Activated T-helper 17 cell treated with anti-CD3 and anti-CD28 coated beads, Interleukin-2, amount 50 U/mL, for 72 hours (primary cell): ENCODE measurements at regions not wholly inside any gene's neighbourhood (a gene's known extent, or its start where the extent isn't known, plus 50 kb on each side); places are given as distances from the start of the nearest gene placed in this dataset.
A peak's percentile ranks its signal among the peaks of the same experiment; 100 is the strongest.

Source experiments
- ATAC-seq: fragments of 150-1000 bp; cut with Tn5 transposase; replicated peaks from 2 replicates; pipeline ENCODE4 v1.10.0; 2021; ENCODE audit warnings: mild to moderate bottlenecking, moderate library complexity
- H3K27ac Mint-ChIP-seq: one replicate; pipeline ENCODE4 v1.8.0; 2022; ENCODE audit warnings: mixed read lengths
- H3K27me3 Mint-ChIP-seq: one replicate; pipeline ENCODE4 v1.8.0; 2022; ENCODE audit warnings: mixed read lengths
- H3K36me3 Mint-ChIP-seq: one replicate; pipeline ENCODE4 v1.8.0; 2022; ENCODE audit warnings: low read depth, mild to moderate bottlenecking, mixed read lengths
- H3K4me1 Mint-ChIP-seq: one replicate; pipeline ENCODE4 v1.8.0; 2022; ENCODE audit warnings: mixed read lengths
- H3K4me3 Mint-ChIP-seq: one replicate; pipeline ENCODE4 v1.8.0; 2022; ENCODE audit warnings: mild to moderate bottlenecking, mixed read lengths
- H3K9me3 Mint-ChIP-seq: one replicate; pipeline ENCODE4 v1.8.0; 2022; ENCODE audit warnings: mixed read lengths

DNA sequence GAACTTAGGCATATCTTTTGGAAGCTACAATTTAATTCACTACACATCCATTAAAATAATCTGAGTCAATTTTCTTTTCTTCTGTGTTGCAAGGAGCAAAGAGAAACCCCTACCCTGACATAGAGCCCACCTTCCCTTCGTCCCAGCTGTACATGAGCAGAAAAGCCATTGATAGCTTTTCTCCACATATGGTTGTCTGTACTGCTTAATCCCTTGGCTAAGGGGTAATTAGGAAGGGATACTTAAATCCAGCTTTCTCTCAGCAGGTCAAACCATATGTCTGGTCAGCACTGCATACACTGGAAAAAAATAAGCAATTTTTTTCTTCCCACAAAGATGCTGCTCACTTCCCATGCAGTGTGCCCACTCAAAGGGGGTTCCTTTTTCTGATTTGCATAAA is 94.7 kb upstream of the RAD23B start:
- H3K27ac Mint-ChIP-seq = no peak overlapping the region
- peaks cover 4% of the 10 kb centered on the region for H3K9me3 Mint-ChIP-seq
- H3K4me3 Mint-ChIP-seq = no peak overlapping the region
- ATAC-seq = no peak
- H3K36me3 Mint-ChIP-seq = no peaks in the 10 kb centered on the region
- no peaks in the 10 kb centered on the region for H3K4me1 Mint-ChIP-seq
- H3K27me3 Mint-ChIP-seq = peaks cover 20% of the 10 kb centered on the region

DNA sequence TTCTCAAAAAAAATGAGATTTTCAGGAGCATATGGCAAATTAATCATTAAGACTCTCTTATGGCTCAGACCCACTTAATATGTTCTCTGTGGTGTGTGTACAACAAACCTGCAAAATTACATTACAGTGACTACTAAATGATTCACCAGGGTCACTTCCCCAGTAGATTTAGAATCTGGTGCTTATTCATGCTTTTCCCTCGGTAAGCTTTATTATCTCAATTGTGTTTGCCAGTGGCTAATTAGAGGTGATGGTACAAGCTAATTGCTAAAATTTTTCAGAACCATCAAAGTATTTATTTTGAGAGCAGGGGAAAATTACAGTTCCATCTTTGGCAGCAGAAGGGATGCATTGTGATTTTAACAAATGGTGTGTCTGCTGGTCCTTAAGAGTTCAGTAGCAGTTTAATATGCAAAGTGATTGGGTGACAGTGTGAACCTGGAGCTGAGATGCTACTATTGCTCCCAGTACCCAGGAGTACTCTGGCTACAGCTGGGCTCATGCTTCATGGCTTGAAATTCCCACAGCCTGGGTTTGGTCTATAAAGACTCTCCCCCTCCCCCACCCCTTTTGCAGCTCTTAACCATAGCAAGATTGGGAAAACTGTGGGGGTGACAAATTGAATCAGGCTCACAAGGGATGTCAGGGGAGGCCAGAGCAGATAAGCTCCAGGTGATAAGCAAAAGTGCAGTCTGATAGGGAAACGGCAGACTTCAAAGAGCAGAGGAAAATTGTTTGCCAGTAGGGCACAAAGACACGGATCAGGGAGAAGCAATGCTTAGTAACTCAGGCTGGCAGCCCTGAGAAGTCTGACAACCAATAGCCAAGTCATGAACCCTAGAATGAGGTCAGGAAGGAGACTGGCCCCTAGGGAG is 92.8 kb upstream of the RAD23B start:
- no peak for ATAC-seq
- H3K27ac Mint-ChIP-seq = no peak overlapping the region
- H3K4me1 Mint-ChIP-seq = no peaks in the 10 kb centered on the region
- no peaks in the 10 kb centered on the region for H3K9me3 Mint-ChIP-seq
- H3K27me3 Mint-ChIP-seq = peaks cover 12% of the 10 kb centered on the region
- H3K4me3 Mint-ChIP-seq = no peak overlapping the region
- H3K36me3 Mint-ChIP-seq = no peaks in the 10 kb centered on the region

DNA sequence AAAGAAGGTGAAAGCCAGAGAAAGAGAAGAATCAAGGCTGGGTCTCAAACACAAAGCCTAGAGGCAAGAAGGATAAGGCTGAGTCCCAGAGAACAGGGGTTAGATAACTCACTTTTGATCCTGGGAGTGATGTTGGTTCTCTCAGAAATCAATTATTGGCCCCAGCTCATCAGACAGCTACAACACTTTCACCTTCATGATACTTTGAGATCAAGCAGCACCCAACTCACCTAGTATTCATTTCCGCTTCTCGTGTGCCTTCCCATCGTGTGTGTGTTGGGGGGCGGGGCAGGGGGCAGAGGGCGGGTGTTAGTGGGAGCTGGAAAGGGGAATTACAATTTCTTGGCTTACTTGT is 92.2 kb upstream of the RAD23B start:
- Mint-ChIP-seq H3K9me3 (no peaks in the 10 kb centered on the region), H3K36me3 (no peaks in the 10 kb centered on the region), H3K27me3 (peaks cover 11% of the 10 kb centered on the region), H3K27ac (no peak overlapping the region), H3K4me3 (no peak overlapping the region), H3K4me1 (no peaks in the 10 kb centered on the region)
- no peak for ATAC-seq

DNA sequence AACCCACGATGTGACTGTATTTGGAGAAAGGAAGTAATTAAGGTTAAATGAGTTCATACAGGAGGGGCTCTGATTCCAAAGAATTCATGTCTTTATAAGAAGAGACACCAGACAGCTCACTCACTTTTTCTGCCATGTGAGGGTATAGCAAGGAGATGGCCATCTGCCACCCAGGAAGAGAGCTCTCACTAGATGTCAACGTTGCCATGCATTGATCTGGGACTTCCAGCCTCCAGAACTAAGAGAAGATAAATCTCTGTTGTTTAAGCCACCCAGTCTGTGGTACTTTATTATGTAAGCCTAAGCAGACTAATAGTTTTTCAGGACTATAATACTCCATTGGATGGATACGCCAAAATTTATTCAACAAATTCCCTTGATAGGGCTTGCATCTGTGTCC is 89.8 kb upstream of the RAD23B start:
- Mint-ChIP-seq H3K4me1 (no peaks in the 10 kb centered on the region), H3K27me3 (peaks cover 11% of the 10 kb centered on the region), H3K27ac (no peak overlapping the region), H3K9me3 (no peaks in the 10 kb centered on the region), H3K4me3 (no peak overlapping the region), H3K36me3 (no peaks in the 10 kb centered on the region)
- no peak for ATAC-seq

DNA sequence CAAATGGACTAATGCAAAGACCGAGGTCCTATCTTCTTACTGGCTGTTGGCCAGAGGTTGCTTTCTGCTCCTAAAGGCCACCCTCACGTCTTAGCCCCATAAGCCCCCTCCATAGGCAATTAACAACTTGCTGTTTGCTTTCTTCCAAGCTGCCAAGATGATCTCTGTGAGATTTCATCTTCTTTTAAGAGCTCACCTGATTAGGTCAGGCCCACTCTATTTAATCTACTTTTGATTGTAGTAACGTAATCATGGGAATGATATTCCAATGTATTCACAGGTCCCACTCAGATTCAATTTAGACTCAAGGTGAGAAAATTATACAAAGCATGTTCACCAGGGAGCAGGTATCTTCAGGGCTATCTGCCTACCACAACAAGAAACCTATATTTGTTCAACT is 84.4 kb upstream of the RAD23B start:
- H3K9me3 Mint-ChIP-seq = peaks cover 5% of the 10 kb centered on the region
- no peak for ATAC-seq
- H3K36me3 Mint-ChIP-seq = no peaks in the 10 kb centered on the region
- no peaks in the 10 kb centered on the region for H3K4me1 Mint-ChIP-seq
- H3K27me3 Mint-ChIP-seq = peaks cover 3% of the 10 kb centered on the region
- no peak overlapping the region for H3K27ac Mint-ChIP-seq
- H3K4me3 Mint-ChIP-seq = no peak overlapping the region

DNA sequence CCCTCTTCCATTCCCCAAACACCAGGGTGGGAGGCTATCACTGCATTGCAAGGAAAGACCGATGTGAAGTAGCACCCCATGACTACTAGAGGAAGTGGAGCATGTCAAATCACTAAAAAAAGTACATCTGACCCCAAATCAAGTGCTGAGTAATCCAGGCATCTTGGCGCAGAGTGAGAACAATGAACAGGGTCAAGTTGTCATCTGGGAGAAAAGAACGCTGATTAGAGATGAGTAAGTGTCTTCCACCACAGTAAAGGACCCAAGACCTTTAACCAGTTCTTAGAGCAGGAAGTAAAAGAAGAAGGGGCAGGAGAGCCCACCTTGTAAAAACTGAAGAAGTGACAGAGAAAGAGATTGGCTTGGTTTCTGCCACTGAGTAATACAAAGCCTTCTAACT is 75.0 kb upstream of the RAD23B start:
- H3K27ac Mint-ChIP-seq = no peak overlapping the region
- H3K4me1 Mint-ChIP-seq = peaks cover 3% of the 10 kb centered on the region
- no peak overlapping the region for H3K4me3 Mint-ChIP-seq
- H3K36me3 Mint-ChIP-seq = no peaks in the 10 kb centered on the region
- H3K9me3 Mint-ChIP-seq = peaks cover under 1% of the 10 kb centered on the region
- ATAC-seq = peak; percentile 29
- H3K27me3 Mint-ChIP-seq = peaks cover 10% of the 10 kb centered on the region

DNA sequence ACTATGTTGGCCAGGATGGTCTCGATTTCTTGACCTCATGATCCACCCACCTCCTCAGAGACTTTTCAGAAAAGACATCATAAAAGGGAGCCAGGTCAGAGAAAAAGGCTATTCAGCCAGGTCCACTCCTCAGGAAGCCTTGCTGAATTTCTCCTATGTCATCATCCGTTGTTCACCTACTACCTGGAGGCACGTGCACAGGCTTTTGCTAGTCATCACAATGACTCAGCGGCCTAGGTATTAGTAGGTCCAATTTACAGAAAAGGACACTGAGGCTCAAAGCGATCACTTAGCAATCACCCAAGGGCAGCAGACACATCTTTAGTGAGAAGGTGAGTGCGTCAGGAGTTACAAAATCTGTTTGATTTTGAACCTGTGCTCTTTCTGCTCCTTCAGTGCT is 72.3 kb upstream of the RAD23B start:
- H3K27ac Mint-ChIP-seq = no peak overlapping the region
- H3K4me3 Mint-ChIP-seq = no peak overlapping the region
- H3K4me1 Mint-ChIP-seq = peaks cover 12% of the 10 kb centered on the region
- no peaks in the 10 kb centered on the region for H3K9me3 Mint-ChIP-seq
- H3K27me3 Mint-ChIP-seq = peaks cover 7% of the 10 kb centered on the region
- ATAC-seq = no peak
- no peaks in the 10 kb centered on the region for H3K36me3 Mint-ChIP-seq

DNA sequence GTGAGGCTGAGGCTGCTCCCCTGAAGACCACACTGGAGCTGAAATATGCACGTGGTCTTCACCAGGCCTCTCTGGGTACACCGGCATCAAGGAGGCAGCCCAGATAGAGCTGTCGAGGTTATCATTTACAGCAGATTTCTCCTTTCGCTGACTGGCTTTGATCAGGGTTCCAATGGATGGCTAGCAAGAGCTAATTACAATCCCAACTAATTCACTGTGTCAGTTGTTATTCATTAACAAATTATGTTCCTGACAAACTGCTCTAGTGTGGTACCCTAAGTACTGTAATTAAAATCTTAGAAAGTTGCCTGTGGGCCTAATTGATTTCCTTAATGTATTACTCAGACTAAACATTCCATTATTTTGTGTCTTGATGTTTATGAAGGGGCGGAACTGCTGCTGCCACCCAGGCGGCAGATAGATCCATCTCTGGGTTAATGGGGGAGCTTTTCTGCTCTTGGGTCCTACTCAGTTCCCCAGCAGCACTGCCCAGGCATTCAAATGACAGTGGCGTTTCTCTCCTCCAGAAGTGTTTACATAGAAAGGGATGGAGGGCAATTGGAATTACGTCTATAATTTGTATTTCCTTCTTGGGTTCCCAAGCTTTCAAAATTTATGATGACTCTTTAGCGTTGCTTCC is 71.7 kb upstream of the RAD23B start:
- ATAC-seq = no peak
- Mint-ChIP-seq H3K4me3 (no peak overlapping the region), H3K27ac (no peak overlapping the region), H3K36me3 (no peaks in the 10 kb centered on the region), H3K4me1 (peaks cover 12% of the 10 kb centered on the region), H3K9me3 (no peaks in the 10 kb centered on the region), H3K27me3 (peaks cover 4% of the 10 kb centered on the region)

DNA sequence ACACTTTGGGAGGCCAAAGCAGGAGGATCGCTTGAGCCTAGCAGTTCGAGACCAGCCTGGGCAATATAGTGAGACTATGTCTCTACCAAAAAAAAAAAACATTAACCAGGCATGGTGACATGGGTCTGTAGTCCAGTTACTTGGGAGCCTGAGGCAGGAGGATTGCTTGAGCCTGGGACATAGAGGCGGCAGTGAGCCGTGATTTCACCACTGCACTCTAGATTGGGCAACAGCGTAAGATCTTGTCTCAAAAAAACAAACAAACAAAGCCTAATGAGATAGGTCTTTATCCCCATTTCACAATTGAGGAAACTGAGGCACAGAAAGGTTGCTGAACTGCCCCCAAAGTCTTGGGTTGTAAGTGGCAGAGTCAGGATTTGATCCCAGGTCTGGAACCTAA is 70.5 kb upstream of the RAD23B start:
- Mint-ChIP-seq H3K9me3 (no peaks in the 10 kb centered on the region), H3K27ac (no peak overlapping the region), H3K4me3 (peak overlapping the region; percentile 33), H3K4me1 (peaks cover 12% of the 10 kb centered on the region), H3K36me3 (no peaks in the 10 kb centered on the region), H3K27me3 (peaks cover 4% of the 10 kb centered on the region)
- no peak for ATAC-seq

DNA sequence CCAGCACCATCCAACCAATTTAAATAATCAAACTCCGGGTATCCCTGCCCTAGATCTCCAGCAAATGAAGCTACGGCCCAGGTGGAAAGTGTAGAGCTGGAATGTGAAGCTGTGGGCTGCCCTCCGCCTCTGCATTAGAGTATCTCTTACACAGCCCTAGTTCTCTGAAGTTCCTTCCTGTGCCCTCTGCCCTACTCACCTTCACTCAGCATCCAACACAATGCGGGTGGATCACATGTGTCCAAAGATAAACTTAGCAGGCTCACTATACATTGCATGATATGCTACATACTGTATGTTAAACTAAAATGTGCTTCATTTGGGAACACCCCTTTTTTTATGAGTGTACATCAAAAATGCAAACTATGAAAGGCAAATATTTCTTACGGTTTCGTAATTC is 70.0 kb upstream of the RAD23B start:
- no peaks in the 10 kb centered on the region for H3K36me3 Mint-ChIP-seq
- H3K4me3 Mint-ChIP-seq = peak overlapping the region; percentile 33
- no peaks in the 10 kb centered on the region for H3K9me3 Mint-ChIP-seq
- no peak overlapping the region for H3K27ac Mint-ChIP-seq
- H3K4me1 Mint-ChIP-seq = peaks cover 12% of the 10 kb centered on the region
- peaks cover 4% of the 10 kb centered on the region for H3K27me3 Mint-ChIP-seq
- peak; percentile 35 for ATAC-seq

DNA sequence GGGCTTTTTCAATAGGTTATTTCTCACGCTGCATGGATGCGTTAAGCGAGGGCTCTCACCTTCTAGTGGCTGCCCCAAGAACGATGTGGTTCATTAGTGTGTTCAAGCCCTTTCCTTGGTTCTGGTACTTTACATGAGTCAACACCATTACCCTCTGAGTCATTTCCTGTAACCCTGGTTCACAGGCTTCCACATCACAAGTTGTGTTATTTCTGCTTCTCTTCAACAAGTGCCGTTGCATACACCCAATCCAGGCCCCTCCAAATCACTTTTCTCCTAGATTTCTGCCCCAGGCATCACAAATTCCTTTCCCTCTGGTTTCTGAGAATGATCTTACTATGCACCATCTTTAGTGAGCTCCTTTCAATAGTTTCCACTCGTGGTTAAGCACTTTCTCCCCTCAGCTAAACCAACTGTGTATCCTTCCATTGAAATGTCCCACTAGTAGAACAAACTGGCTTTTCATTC is 69.5 kb upstream of the RAD23B start:
- Mint-ChIP-seq H3K27me3 (peaks cover 4% of the 10 kb centered on the region), H3K4me1 (peaks cover 12% of the 10 kb centered on the region), H3K27ac (peak overlapping the region; percentile 10), H3K36me3 (no peaks in the 10 kb centered on the region), H3K9me3 (no peaks in the 10 kb centered on the region), H3K4me3 (peak overlapping the region; percentile 33)
- peak; percentile 99 for ATAC-seq

DNA sequence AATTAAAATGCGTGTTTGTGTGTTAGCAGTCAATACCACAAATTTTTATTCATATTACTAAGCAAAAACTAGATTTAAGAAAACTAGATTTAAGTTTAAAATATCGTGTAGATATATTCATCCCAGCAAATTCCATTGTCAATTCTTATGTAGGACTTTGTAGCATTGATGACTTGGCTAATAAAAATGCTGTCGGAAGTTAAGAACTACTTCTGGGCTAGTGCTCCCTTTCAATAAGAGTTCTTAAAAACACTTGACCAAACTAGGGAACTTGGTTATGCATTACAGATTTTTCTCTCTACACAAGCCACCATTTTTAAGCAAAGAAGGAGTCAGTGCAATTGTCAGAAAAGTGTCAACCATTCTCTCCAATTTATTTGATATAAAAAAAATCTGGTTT is 68.7 kb upstream of the RAD23B start:
- no peaks in the 10 kb centered on the region for H3K36me3 Mint-ChIP-seq
- no peak overlapping the region for H3K27ac Mint-ChIP-seq
- H3K4me1 Mint-ChIP-seq = peaks cover 12% of the 10 kb centered on the region
- peaks cover 9% of the 10 kb centered on the region for H3K27me3 Mint-ChIP-seq
- H3K9me3 Mint-ChIP-seq = no peaks in the 10 kb centered on the region
- no peak for ATAC-seq
- no peak overlapping the region for H3K4me3 Mint-ChIP-seq

DNA sequence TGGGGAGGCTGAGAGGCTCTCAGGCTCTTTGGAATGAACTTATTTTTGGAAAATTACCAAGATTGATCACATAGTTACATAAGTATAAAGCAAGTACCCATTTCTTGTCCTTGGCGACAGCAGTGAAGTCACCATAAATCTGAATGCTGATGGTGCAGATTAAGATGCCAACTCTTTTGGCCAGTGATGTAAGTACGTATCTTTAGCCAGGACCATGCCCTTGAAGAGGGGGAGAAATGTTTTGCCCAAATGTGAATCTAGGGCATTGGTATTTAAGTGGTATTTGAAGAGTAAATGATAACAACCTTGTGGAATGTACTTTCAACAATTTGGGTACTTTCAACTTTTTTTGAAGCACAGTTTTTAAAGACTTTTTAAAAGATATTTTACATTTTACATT is 68.2 kb upstream of the RAD23B start:
- peaks cover 6% of the 10 kb centered on the region for H3K27me3 Mint-ChIP-seq
- no peak overlapping the region for H3K4me3 Mint-ChIP-seq
- H3K4me1 Mint-ChIP-seq = peaks cover 12% of the 10 kb centered on the region
- no peaks in the 10 kb centered on the region for H3K9me3 Mint-ChIP-seq
- no peak overlapping the region for H3K27ac Mint-ChIP-seq
- no peak for ATAC-seq
- no peaks in the 10 kb centered on the region for H3K36me3 Mint-ChIP-seq

DNA sequence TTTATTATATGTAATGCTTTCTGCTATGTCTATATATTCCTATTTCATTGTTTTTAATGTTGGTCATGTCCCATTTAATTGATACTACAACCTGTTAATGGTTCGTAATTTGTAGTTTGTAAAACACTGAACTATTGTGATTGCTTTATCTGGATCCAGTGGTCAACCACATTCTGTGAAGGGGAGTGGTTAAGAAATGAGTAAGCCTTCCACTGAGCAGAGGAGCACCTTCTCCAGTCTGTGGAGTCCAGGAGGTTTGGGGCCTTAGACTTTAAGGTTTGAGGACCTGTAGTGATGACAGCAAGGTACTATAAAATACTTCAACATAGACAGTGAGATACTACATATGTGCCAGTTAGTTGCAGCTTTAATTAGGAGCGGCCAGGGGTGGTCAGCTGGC is 67.7 kb upstream of the RAD23B start:
- Mint-ChIP-seq H3K27ac (no peak overlapping the region), H3K9me3 (no peaks in the 10 kb centered on the region), H3K36me3 (no peaks in the 10 kb centered on the region), H3K4me3 (no peak overlapping the region), H3K27me3 (peaks cover 4% of the 10 kb centered on the region), H3K4me1 (peaks cover 12% of the 10 kb centered on the region)
- ATAC-seq = no peak

DNA sequence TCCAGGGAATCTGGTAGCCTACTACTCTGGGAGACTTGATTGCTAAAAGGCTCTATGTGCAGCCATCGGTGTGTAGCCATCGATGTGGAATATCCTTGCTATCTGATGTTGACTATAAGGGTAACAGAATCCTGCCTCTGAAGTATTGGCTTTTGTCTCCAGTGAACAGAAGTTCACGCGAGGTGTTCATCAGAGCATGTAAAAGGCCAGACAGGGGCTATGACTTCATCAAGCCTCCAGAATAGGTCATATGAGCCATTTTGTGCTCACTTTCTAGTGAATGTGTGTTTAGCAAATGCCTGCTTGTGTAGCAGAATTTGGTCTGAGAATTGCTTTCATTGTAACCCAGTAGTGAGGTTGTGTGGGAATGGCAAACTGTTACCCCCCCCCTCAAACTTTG is 66.8 kb upstream of the RAD23B start:
- Mint-ChIP-seq H3K27ac (no peak overlapping the region), H3K27me3 (peaks cover 4% of the 10 kb centered on the region), H3K9me3 (no peaks in the 10 kb centered on the region), H3K4me3 (no peak overlapping the region), H3K4me1 (peaks cover 12% of the 10 kb centered on the region), H3K36me3 (no peaks in the 10 kb centered on the region)
- no peak for ATAC-seq
